Heart left ventricle (tissue), 16 donors: ENCODE measurements at regions not wholly inside any gene's neighbourhood (a gene's known extent, or its start where the extent isn't known, plus 50 kb on each side); places are given as distances from the start of the nearest gene placed in this dataset.

Source experiments
- ATAC-seq, 4 donors: fragments of 200-7000 bp; cut with Tn5 transposase; one replicate each; pipeline ENCODE4 v1.9.1; 2020 to 2022; ENCODE audit warnings: moderate library complexity in 4 of 4, mild to moderate bottlenecking in 3 of 4, moderate number of reproducible peaks in 1 of 4
- DNase-seq, 5 donors: peaks; one replicate each; pipeline ENCODE4 v3.0.0-alpha.2; 2020
- H3K27ac ChIP-seq, 12 donors: fragments of 200-600 bp; sonication (generic) in 4 of 12; one replicate each; pipeline versions ENCODE4 v1.5.0 to v1.8.0; 2016 to 2022; ENCODE audit warnings: mild to moderate bottlenecking in 2 of 12
- H3K27me3 ChIP-seq, 9 donors: fragments of 200-600 bp; sonication (generic) in 2 of 9; one replicate each; pipeline versions ENCODE4 v1.5.1 to v1.8.0; 2016 to 2022; ENCODE audit warnings: mild to moderate bottlenecking in 3 of 9
- H3K36me3 ChIP-seq, 9 donors: fragments of 200-600 bp; sonication (generic) in 2 of 9; one replicate each; pipeline versions ENCODE4 v1.5.0 to v1.8.0; 2018 to 2022; ENCODE audit warnings: mild to moderate bottlenecking in 2 of 9
- H3K4me1 ChIP-seq, 12 donors: fragments of 200-600 bp; sonication (generic) in 4 of 12; one replicate each; pipeline versions ENCODE4 v1.5.0 to v1.8.0; 2016 to 2022; ENCODE audit warnings: mild to moderate bottlenecking in 3 of 12
- H3K4me3 ChIP-seq, 12 donors: fragments of 200-600 bp; sonication (generic) in 4 of 12; one replicate each; pipeline versions ENCODE4 v1.5.0 to v1.8.0; 2017 to 2022; ENCODE audit warnings: mild to moderate bottlenecking in 9 of 12, moderate library complexity in 4 of 12
- H3K9me3 ChIP-seq, 12 donors: fragments of 200-600 bp; sonication (generic) in 4 of 12; one replicate each; pipeline versions ENCODE4 v1.5.0 to v1.8.0; 2016 to 2022; ENCODE audit warnings: mild to moderate bottlenecking in 1 of 12
- CTCF ChIP-seq, 12 donors: fragments of 200-600 bp; sonication (generic) in 4 of 12; IDR thresholded peaks; one replicate each; pipeline versions ENCODE4 v1.5.0 to v1.8.0; 2018 to 2022; ENCODE audit warnings: antibody characterized with exemption in 12 of 12, mild to moderate bottlenecking in 5 of 12
- POLR2A ChIP-seq, 2 donors: fragments of 450-650 bp; IDR thresholded peaks; one replicate each; pipeline ENCODE4 v1.6.1; 2017; ENCODE audit warnings: antibody characterized with exemption in 2 of 2, mild to moderate bottlenecking in 2 of 2, moderate library complexity in 2 of 2
- WGBS, 4 donors: extraction: QIAGEN DNeasy Blood & Tissue Kit in 2 of 4; methylation state at CpG; one replicate each; pipeline versions ENCODE4 v1.1.5 to v1.1.7; 2013 to 2018; 5-methylcytosine and 5-hydroxymethylcytosine counted together
- intact Hi-C, 10 donors: fragments of 100-400 bp; cut with DNase I; formaldehyde crosslinking; loops; one replicate each; pipeline versions ENCODE4 v1.11.1 to v1.14.2; 2022
- donor health status: ischemic (EF 13 %, LVEDD 7.1; RV severe dilation, severe dysfunction).
- donor health status: healthy with polysubstance abuse.
- donor health status: DM: no; HTN: yes; CAD: no.
- donor health status: DM: no; HTN: no; CAD: no.
- donor health status: ischemic (EF 25% LVEDD 6.9; RV normal size, moderate dysfunction).
- donor health status: ischemic (EF 25% LVEDD 5.7; RV mildly dilated, moderate dysfunction).
- donor health status: healthy.
- donor health status: DM: yes; HTN: yes; CAD: no.
- donor health status: ischemic (EF 35%, LVEDD 5.7; RV mildly dilated, moderate dysfunction).
- donor health status: nonischemic (EF 11% LVEDD 7.7; RV severe dilation, severe dysfunction).
- donor health status: DM: yes; HTN: yes; CAD: no.
- donor health status: PGD.
- donor health status: ischemic (EF 29% LVEDD 5.4; RV normal size, mild dysfunction).
- donor health status: nonischemic (EF 23%, LVEDD 6.1; RV moderate dilation, normal function).

GRCh38 chr6:15842727-15843117 is 179.9 kb upstream of the DTNBP1 start:
- peak in 3 of 4 donors; percentile 28 to 81 (median 50) for ATAC-seq
- H3K4me3 ChIP-seq = no peak overlapping the region
- no peaks in the 10 kb centered on the region for H3K36me3 ChIP-seq
- whole genome bisulfite sequencing, 4 donors = 56 to 80% (median 73%) methylated on average over 3 of the region's 3 CpGs
- TF ChIP-seq CTCF (IDR thresholded peaks at IDR 0.05) = no peak
- no peak for TF ChIP-seq POLR2A (IDR thresholded peaks at IDR 0.05)
- H3K4me1 ChIP-seq = peaks cover 0 to 16% (median 0%) of the 10 kb centered on the region in 12 donors
- DNase-seq = peak in 1 of 5 donors; percentile 30
- peak overlapping the region in 7 of 12 donors; percentile 27 to 58 (median 42) for H3K27ac ChIP-seq
- no peaks in the 10 kb centered on the region for H3K27me3 ChIP-seq
- intact Hi-C loops = no loop called here
- H3K9me3 ChIP-seq = no peaks in the 10 kb centered on the region

DNA sequence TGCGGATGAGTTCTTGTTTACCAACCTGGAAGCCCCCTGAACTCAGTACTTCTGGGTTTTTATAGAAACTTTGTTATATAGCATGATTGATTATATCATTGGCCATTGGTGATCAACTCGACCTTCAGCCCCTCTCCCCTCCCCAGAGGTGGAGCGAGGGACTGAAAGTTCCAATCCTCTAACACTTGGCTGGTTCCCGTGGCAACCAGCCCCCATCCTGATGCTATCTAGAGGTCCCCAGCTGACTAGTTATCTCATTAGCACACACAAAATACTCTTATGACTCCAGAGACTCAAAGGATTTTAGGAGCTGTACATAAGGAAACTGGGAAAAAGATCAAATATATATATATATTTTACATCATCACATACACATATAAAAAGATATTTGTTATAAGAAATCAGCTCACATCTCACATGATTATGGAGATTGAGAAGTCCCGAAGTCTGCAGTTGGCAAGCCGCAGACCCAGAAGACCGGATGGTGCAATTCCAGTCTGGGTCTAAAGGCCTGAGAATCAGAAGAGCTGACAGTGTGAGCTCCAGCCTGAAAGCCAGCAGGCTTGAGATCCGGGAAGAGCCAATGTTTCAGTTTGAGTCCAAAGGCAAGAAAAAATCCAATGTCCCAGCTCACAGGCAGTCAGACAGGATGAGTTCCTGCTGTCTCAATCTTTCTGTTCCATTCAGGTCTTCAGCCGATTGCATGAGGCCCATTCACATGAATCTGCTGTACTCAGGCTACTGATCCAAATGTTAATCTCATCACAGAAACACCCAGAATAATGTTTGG is 179.3 kb upstream of the DTNBP1 start:
- H3K4me1 ChIP-seq = peaks cover 0 to 16% (median 0%) of the 10 kb centered on the region in 12 donors
- DNase-seq (peak in 3 of 5 donors; percentile 12 to 47 (median 34)), ATAC-seq (peak in 3 of 4 donors; percentile 59 to 92 (median 87))
- H3K27ac ChIP-seq = peak overlapping the region in 7 of 12 donors; percentile 27 to 58 (median 42)
- intact Hi-C loops = no loop called here
- H3K4me3 ChIP-seq = no peak overlapping the region
- H3K9me3 ChIP-seq = no peaks in the 10 kb centered on the region
- H3K36me3 ChIP-seq = no peaks in the 10 kb centered on the region
- TF ChIP-seq POLR2A (IDR thresholded peaks at IDR 0.05) (no peak), CTCF (IDR thresholded peaks at IDR 0.05) (no peak)
- no peaks in the 10 kb centered on the region for H3K27me3 ChIP-seq
- WGBS, 4 donors = 76 to 85% (median 80%) methylated on average over 9 of the region's 9 CpGs

GRCh38 chr6:15839969-15840541 is 177.2 kb upstream of the DTNBP1 start:
- peaks cover 0 to 16% (median 0%) of the 10 kb centered on the region in 12 donors for H3K4me1 ChIP-seq
- no peaks in the 10 kb centered on the region for H3K9me3 ChIP-seq
- no peak overlapping the region for H3K27ac ChIP-seq
- ATAC-seq (no peak), DNase-seq (no peak)
- H3K27me3 ChIP-seq = no peaks in the 10 kb centered on the region
- intact Hi-C loops = no loop called here
- no peak for TF ChIP-seq CTCF (IDR thresholded peaks at IDR 0.05)
- TF ChIP-seq POLR2A (IDR thresholded peaks at IDR 0.05) = no peak
- 82 to 93% (median 90%) methylated on average over 5 of the region's 5 CpGs for WGBS, 4 donors
- no peak overlapping the region for H3K4me3 ChIP-seq
- no peaks in the 10 kb centered on the region for H3K36me3 ChIP-seq

DNA sequence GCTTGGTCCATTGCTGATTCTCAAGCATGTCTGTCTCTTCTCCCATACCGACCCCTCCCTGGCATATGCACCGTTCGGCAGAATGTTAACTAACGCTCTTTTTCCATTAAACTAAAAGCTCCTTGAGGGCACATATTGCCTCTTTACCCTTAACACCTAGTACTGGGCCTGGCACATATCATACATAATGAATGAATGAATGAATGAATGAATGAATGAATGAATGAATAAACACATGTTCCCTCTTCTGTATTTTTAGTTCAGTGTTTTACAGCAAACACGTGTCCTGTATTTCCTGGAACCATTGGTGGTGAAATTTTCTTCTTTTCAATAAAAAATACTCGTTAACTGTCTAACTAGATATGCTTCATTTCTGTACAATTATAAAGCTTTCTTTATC is 174.4 kb upstream of the DTNBP1 start:
- ATAC-seq (no peak), DNase-seq (no peak)
- H3K9me3 ChIP-seq = no peaks in the 10 kb centered on the region
- TF ChIP-seq CTCF (IDR thresholded peaks at IDR 0.05) (no peak), POLR2A (IDR thresholded peaks at IDR 0.05) (no peak)
- no peaks in the 10 kb centered on the region for H3K27me3 ChIP-seq
- peaks cover 0 to 6% (median 0%) of the 10 kb centered on the region in 12 donors for H3K4me1 ChIP-seq
- H3K4me3 ChIP-seq = no peak overlapping the region
- no peak overlapping the region for H3K27ac ChIP-seq
- 93 to 98% (median 96%) methylated on average over 6 of the region's 6 CpGs for WGBS, 4 donors
- H3K36me3 ChIP-seq = no peaks in the 10 kb centered on the region
- intact Hi-C loops = no loop called here
